Esophagus squamous epithelium (tissue), 4 donors: ENCODE measurements at regions not wholly inside any gene's neighbourhood (a gene's known extent, or its start where the extent isn't known, plus 50 kb on each side); places are given as distances from the start of the nearest gene placed in this dataset.

ENCODE experiments used
- POLR2A ChIP-seq, 4 donors: fragments of 450-650 bp; IDR thresholded peaks; one replicate each; pipeline ENCODE4 v1.6.1; 2017; ENCODE audit warnings: antibody characterized with exemption in 4 of 4, mild to moderate bottlenecking in 4 of 4, moderate library complexity in 3 of 4
- TF ChIP-seq, protein P1 (sequence below), 6 experiments: fragments of 450-650 bp in 4 of 6; fragments of 200-600 bp in 2 of 6; sonication (generic) in 2 of 6; IDR thresholded peaks; one replicate each; pipeline ENCODE4 v1.5.1; 2016 to 2019; ENCODE audit warnings: antibody characterized with exemption in 6 of 6, mild to moderate bottlenecking in 4 of 6, moderate library complexity in 4 of 6

DNA sequence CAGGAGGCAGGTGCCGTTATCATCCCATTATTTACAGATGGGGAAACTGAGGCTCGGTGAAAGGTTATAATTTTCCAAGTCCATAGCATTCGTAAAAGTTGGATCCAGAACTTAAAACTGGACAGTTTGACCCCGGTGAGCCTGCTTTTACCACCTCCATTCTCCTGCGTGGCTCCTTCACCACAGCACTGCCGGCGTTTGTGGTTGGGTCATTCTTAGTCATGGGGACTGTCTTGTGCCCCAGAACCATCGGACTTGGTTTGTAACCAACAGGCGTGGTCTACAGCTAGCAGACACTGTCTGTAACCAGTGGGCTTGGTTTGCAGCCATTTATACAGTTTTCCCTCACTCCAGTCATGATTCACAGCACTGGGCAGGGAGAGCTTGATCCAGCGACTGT is 511.3 kb downstream of the NPHP4 start:
- TF ChIP-seq, protein P1, sequence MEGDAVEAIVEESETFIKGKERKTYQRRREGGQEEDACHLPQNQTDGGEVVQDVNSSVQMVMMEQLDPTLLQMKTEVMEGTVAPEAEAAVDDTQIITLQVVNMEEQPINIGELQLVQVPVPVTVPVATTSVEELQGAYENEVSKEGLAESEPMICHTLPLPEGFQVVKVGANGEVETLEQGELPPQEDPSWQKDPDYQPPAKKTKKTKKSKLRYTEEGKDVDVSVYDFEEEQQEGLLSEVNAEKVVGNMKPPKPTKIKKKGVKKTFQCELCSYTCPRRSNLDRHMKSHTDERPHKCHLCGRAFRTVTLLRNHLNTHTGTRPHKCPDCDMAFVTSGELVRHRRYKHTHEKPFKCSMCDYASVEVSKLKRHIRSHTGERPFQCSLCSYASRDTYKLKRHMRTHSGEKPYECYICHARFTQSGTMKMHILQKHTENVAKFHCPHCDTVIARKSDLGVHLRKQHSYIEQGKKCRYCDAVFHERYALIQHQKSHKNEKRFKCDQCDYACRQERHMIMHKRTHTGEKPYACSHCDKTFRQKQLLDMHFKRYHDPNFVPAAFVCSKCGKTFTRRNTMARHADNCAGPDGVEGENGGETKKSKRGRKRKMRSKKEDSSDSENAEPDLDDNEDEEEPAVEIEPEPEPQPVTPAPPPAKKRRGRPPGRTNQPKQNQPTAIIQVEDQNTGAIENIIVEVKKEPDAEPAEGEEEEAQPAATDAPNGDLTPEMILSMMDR (IDR thresholded peaks at IDR 0.05): no peak
- TF ChIP-seq POLR2A (IDR thresholded peaks at IDR 0.05): no peak
